ENCODE measurements at regions not wholly inside any gene's neighbourhood (a gene's known extent, or its start where the extent isn't known, plus 50 kb on each side); places are given as distances from the start of the nearest gene placed in this dataset.

- TF ChIP-seq CHD2 (IDR thresholded peaks at IDR 0.05; ENCODE audit: low read depth, low read length) (no peak), BRD4 (CRISPR knock-in tag; IDR thresholded peaks at IDR 0.05) (no peak), POLR2AphosphoS5 (IDR thresholded peaks at IDR 0.05; ENCODE audit: low read depth, low read length) (no peak), GATA4 (IDR thresholded peaks at IDR 0.05; ENCODE audit: borderline replicate concordance, low read depth) (no peak), ARHGAP35 (CRISPR knock-in tag; IDR thresholded peaks at IDR 0.05; ENCODE audit: borderline replicate concordance) (no peak), JUNB (CRISPR knock-in tag; IDR thresholded peaks at IDR 0.05; ENCODE audit: borderline replicate concordance) (no peak), ZNF670 (CRISPR knock-in tag; IDR thresholded peaks at IDR 0.05; ENCODE audit: borderline replicate concordance) (no peak), ZNF274 (CRISPR knock-in tag; IDR thresholded peaks at IDR 0.05) (no peak)
- TF ChIP-seq, protein P1, sequence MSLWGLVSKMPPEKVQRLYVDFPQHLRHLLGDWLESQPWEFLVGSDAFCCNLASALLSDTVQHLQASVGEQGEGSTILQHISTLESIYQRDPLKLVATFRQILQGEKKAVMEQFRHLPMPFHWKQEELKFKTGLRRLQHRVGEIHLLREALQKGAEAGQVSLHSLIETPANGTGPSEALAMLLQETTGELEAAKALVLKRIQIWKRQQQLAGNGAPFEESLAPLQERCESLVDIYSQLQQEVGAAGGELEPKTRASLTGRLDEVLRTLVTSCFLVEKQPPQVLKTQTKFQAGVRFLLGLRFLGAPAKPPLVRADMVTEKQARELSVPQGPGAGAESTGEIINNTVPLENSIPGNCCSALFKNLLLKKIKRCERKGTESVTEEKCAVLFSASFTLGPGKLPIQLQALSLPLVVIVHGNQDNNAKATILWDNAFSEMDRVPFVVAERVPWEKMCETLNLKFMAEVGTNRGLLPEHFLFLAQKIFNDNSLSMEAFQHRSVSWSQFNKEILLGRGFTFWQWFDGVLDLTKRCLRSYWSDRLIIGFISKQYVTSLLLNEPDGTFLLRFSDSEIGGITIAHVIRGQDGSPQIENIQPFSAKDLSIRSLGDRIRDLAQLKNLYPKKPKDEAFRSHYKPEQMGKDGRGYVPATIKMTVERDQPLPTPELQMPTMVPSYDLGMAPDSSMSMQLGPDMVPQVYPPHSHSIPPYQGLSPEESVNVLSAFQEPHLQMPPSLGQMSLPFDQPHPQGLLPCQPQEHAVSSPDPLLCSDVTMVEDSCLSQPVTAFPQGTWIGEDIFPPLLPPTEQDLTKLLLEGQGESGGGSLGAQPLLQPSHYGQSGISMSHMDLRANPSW (CRISPR knock-in tag; IDR thresholded peaks at IDR 0.05; ENCODE audit: borderline replicate concordance), result no peak
- TF ChIP-seq, protein P2, sequence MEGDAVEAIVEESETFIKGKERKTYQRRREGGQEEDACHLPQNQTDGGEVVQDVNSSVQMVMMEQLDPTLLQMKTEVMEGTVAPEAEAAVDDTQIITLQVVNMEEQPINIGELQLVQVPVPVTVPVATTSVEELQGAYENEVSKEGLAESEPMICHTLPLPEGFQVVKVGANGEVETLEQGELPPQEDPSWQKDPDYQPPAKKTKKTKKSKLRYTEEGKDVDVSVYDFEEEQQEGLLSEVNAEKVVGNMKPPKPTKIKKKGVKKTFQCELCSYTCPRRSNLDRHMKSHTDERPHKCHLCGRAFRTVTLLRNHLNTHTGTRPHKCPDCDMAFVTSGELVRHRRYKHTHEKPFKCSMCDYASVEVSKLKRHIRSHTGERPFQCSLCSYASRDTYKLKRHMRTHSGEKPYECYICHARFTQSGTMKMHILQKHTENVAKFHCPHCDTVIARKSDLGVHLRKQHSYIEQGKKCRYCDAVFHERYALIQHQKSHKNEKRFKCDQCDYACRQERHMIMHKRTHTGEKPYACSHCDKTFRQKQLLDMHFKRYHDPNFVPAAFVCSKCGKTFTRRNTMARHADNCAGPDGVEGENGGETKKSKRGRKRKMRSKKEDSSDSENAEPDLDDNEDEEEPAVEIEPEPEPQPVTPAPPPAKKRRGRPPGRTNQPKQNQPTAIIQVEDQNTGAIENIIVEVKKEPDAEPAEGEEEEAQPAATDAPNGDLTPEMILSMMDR (CRISPR knock-in tag; IDR thresholded peaks at IDR 0.05), result no peak
Measured at GRCh38 chr22:22821340-22821739, 66.3 kb upstream of the IGLL5 start.

Data from HepG2 (cell line).